Naive thymus-derived CD4-positive, alpha-beta T cell (primary cell): ENCODE measurements at regions not wholly inside any gene's neighbourhood (a gene's known extent, or its start where the extent isn't known, plus 50 kb on each side); places are given as distances from the start of the nearest gene placed in this dataset.
"Not testable (repeated sequence)": the region's sequence is repeated elsewhere in the genome, so short reads cannot be mapped to it uniquely, and the experiment has no call there.

Source experiments
- ATAC-seq: fragments of 150-1000 bp; cut with Tn5 transposase; 2 replicates; pipeline ENCODE4 v1.10.0; 2021; ENCODE audit warnings: mild to moderate bottlenecking, moderate library complexity
- CTCF ChIA-PET: fragments of 350-600 bp; sonication (Branson Sonifier 250); formaldehyde crosslinking; loops from one replicate; lab custom pipeline; 2021; ENCODE audit warnings: antibody characterized with exemption; lab: Charles Lee
- POLR2A ChIA-PET: fragments of 350-600 bp; sonication (Branson Sonifier 250); formaldehyde crosslinking; loops from one replicate; lab custom pipeline; 2021; ENCODE audit warnings: antibody characterized with exemption, inconsistent platforms; lab: Charles Lee
- DNase-seq, 9 donors: peaks; one replicate each; pipeline versions ENCODE4 v3.0.0 to v3.0.0-alpha.2; 2020 to 2022; ENCODE audit warnings: mixed read lengths in 1 of 9
- H3K27ac ChIP-seq: one replicate; pipeline ENCODE4 v1.7.0; 2013; ENCODE audit warnings: mild to moderate bottlenecking, low read depth, low read length, moderate library complexity
- H3K27me3 ChIP-seq, 2 donors: one replicate each; pipeline ENCODE4 v1.7.0; 2013; ENCODE audit warnings: low read length in 2 of 2, mild to moderate bottlenecking in 2 of 2, moderate library complexity in 2 of 2; ENCODE audit not compliant: control insufficient read depth in 2 of 2, insufficient read depth in 2 of 2
- H3K36me3 ChIP-seq, 3 experiments: 1 replicate in 2 of 3; 2 replicates in 1 of 3; pipeline ENCODE4 v1.7.0; 2013; ENCODE audit warnings: low read length in 3 of 3, mild to moderate bottlenecking in 3 of 3, moderate library complexity in 1 of 3; ENCODE audit not compliant: insufficient read depth in 3 of 3, control insufficient read depth in 2 of 3
- H3K4me1 ChIP-seq, 2 donors: one replicate each; pipeline ENCODE4 v1.7.0; 2013; ENCODE audit warnings: low read length in 2 of 2, mild to moderate bottlenecking in 2 of 2, moderate library complexity in 1 of 2; ENCODE audit not compliant: control insufficient read depth in 2 of 2, insufficient read depth in 2 of 2
- H3K4me3 ChIP-seq: 2 replicates; pipeline ENCODE4 v1.7.0; 2013; ENCODE audit warnings: mild to moderate bottlenecking, low read length
- H3K9me3 ChIP-seq, 3 experiments: 1 replicate in 2 of 3; 2 replicates in 1 of 3; pipeline ENCODE4 v1.7.0; 2013; ENCODE audit warnings: low read length in 3 of 3; ENCODE audit not compliant: control insufficient read depth in 2 of 3
- H3K27ac Mint-ChIP-seq, 9 donors: one replicate each; pipeline ENCODE4 v1.8.0; 2020 to 2022; ENCODE audit warnings: mixed read lengths in 9 of 9, mild to moderate bottlenecking in 8 of 9, moderate library complexity in 5 of 9, inconsistent platforms in 2 of 9
- H3K27me3 Mint-ChIP-seq, 5 donors: one replicate each; pipeline ENCODE4 v1.8.0; 2021 to 2022; ENCODE audit warnings: mixed read lengths in 5 of 5, mild to moderate bottlenecking in 1 of 5
- H3K36me3 Mint-ChIP-seq, 5 donors: one replicate each; pipeline ENCODE4 v1.8.0; 2020 to 2022; ENCODE audit warnings: mixed read lengths in 5 of 5, mild to moderate bottlenecking in 3 of 5, inconsistent platforms in 1 of 5
- H3K4me1 Mint-ChIP-seq, 7 donors: one replicate each; pipeline ENCODE4 v1.8.0; 2020 to 2022; ENCODE audit warnings: mixed read lengths in 7 of 7, mild to moderate bottlenecking in 3 of 7, inconsistent platforms in 1 of 7
- H3K4me3 Mint-ChIP-seq, 10 donors: one replicate each; pipeline ENCODE4 v1.8.0; 2020 to 2022; ENCODE audit warnings: mild to moderate bottlenecking in 10 of 10, mixed read lengths in 10 of 10, moderate library complexity in 6 of 10, inconsistent platforms in 2 of 10
- H3K9me3 Mint-ChIP-seq, 11 donors: one replicate each; pipeline ENCODE4 v1.8.0; 2020 to 2022; ENCODE audit warnings: mixed read lengths in 11 of 11, mild to moderate bottlenecking in 4 of 11, inconsistent platforms in 1 of 11, moderate library complexity in 1 of 11
- intact Hi-C, 2 donors: fragments of 100-400 bp; cut with micrococcal nuclease; formaldehyde crosslinking; loops; one replicate each; pipeline ENCODE4 v1.15.1; 2023

DNA sequence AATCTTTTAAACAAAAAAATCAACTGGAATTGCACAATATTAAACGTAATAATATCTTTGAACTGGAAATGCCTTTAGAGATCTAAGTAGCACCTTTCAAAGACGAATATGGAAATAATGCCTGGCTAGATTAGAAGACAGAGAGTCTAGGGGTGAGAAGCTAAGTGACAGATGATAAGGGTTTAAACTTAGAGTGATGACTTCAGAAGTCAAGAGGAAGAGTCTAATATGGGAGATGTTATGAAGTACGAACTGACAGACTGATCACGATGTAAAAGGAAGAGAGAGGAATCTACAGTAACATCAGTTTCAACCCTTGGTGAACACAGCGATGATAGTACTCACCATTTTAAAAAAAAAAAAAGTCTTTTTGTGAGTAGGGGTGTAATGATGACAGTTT is 57.9 kb downstream of the HINT1 start:
- no peak overlapping the region for H3K27ac ChIP-seq
- intact Hi-C loops: no loop called here
- H3K36me3 Mint-ChIP-seq: no peaks in the 10 kb centered on the region
- no peaks in the 10 kb centered on the region for H3K27me3 Mint-ChIP-seq
- no peak for DNase-seq
- ChIA-PET POLR2A (no interaction called here), CTCF (interaction anchor here (0.6 to 3.7 kb wide), 3 partner anchors 9 to 236 kb away, joined by 3 to 30 read pairs (median 3); no protein-coding TSS in a partner anchor)
- H3K4me1 ChIP-seq: no peaks in the 10 kb centered on the region
- no peaks in the 10 kb centered on the region for H3K9me3 Mint-ChIP-seq
- no peaks in the 10 kb centered on the region for H3K36me3 ChIP-seq
- no peak for ATAC-seq
- H3K9me3 ChIP-seq: no peaks in the 10 kb centered on the region
- H3K27me3 ChIP-seq: no peaks in the 10 kb centered on the region
- H3K4me1 Mint-ChIP-seq: peaks cover 7 to 26% (median 17%) of the 10 kb centered on the region in 7 donors
- H3K27ac Mint-ChIP-seq: peak overlapping the region in 1 of 9 donors; percentile 3
- no peak overlapping the region for H3K4me3 Mint-ChIP-seq
- H3K4me3 ChIP-seq: no peak overlapping the region

DNA sequence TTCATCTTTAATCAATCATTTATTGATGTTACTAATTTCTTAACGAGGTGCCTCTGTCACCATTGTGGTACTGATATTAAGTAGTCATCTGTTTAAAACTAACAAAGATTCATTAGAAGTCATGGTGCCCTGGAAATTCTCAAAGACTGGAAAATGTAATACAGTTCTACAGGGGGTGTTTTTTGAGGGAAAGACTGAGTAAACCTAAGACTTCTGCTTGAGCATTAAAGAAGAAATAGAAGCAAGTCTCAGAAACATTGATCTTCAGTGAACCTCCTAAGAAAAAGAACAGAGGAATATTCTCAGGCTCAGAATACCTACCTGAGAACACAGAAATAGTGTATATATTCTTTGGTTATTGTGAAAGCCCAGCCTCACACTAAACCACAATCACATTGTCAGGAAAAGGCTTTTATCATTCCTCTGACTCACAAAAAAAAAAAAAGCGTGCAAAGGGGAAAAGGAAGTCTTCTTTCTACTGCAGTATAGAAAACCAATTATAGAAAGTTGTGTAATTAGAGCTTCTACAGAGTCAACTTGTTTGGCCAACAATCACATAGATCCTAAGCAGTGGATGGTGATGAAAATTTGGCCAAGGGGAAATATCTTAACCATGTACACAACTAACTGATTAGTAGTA is 60.8 kb downstream of the HINT1 start:
- H3K9me3 Mint-ChIP-seq: no peaks in the 10 kb centered on the region
- ChIA-PET POLR2A (no interaction called here), CTCF (interaction anchor here (0.7 to 0.9 kb wide), 2 partner anchors 37 to 256 kb away, joined by 3 read pairs; no protein-coding TSS in a partner anchor)
- H3K36me3 Mint-ChIP-seq: no peaks in the 10 kb centered on the region
- Histone ChIP-seq H3K27ac (no peak overlapping the region), H3K36me3 (no peaks in the 10 kb centered on the region), H3K27me3 (no peaks in the 10 kb centered on the region), H3K4me3 (no peak overlapping the region), H3K4me1 (no peaks in the 10 kb centered on the region), H3K9me3 (no peaks in the 10 kb centered on the region)
- H3K4me3 Mint-ChIP-seq: peak overlapping the region in 1 of 10 donors; percentile 34
- DNase-seq (no peak), ATAC-seq (peak; percentile 46)
- peaks cover 4 to 20% (median 13%) of the 10 kb centered on the region in 7 donors for H3K4me1 Mint-ChIP-seq
- intact Hi-C loops: no loop called here
- H3K27ac Mint-ChIP-seq: peak overlapping the region in 1 of 9 donors; percentile 28
- H3K27me3 Mint-ChIP-seq: no peaks in the 10 kb centered on the region

DNA sequence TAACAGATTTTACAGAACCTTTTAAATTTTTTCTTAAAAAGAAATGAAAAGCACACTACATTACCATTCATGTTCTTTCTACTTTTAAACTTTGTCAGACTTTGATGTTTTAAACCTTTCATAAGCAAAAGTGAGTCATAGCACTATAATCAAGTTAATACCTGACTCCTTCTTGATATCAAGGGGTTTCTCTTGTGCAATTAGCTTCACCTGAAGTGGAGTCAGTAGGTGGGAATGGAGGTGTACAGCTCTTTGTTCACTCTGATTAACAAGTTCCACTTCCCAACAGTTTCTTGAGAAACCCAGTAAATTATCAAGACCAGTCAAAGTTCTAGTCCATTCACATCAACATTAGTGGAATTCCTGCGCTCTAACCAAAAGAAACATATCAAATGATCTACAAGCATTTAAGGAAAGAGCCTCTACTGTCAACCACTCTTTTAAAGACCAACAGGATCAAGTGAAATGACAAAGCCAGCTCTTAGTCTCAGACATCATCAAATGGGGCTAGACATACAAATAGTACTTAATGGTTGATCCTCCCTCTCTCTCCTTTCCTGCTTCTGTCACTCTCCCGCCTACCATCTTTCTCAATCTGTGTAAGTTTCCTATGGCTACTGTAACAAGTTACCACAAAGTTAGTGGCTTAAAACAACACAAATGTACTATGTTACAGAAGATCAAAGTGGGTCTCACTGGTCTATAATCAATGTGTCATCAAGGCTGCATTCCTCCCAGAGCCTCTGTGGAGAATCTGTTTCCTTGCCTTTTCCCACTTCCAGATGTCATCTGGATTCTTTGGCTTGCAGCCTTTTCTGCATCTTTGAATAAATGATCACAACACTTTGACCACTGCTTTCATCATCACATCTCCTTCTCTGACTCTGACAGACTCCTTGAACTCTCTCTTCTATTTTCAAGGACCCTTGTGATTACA is 68.0 kb downstream of the HINT1 start:
- H3K27ac Mint-ChIP-seq: peak overlapping the region in 1 of 9 donors; percentile 10
- DNase-seq (no peak), ATAC-seq (no peak)
- intact Hi-C loops: no loop called here
- H3K9me3 ChIP-seq: no peaks in the 10 kb centered on the region
- no peak overlapping the region for H3K27ac ChIP-seq
- ChIA-PET CTCF (no interaction called here), POLR2A (no interaction called here)
- H3K36me3 ChIP-seq: no peaks in the 10 kb centered on the region
- peaks cover 0 to 19% (median 11%) of the 10 kb centered on the region in 11 donors for H3K9me3 Mint-ChIP-seq
- H3K27me3 Mint-ChIP-seq: peaks cover 0 to 11% (median 0%) of the 10 kb centered on the region in 5 donors
- peaks cover 0 to 13% (median 4%) of the 10 kb centered on the region in 7 donors for H3K4me1 Mint-ChIP-seq
- no peak overlapping the region for H3K4me3 Mint-ChIP-seq
- peaks cover 0 to 9% (median 0%) of the 10 kb centered on the region in 5 donors for H3K36me3 Mint-ChIP-seq
- H3K27me3 ChIP-seq: no peaks in the 10 kb centered on the region
- no peak overlapping the region for H3K4me3 ChIP-seq
- no peaks in the 10 kb centered on the region for H3K4me1 ChIP-seq

DNA sequence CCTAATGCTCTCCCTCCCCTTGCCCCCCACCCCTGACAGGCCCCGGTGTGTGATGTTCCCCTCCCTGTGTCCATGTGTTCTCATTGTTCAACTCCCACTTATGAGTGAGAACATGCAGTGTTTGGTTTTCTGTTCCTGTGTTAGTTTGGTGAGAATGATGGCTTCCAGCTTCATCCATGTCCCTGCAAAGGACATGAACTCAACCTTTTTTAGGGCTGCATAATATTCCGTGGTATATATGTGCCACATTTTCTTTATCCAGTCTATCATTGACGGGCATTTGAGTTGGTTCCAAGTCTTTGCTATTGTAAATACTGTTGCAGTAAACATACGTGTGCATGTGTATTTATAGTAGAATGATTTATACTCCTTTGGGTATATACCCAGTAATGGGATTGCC is 69.5 kb downstream of the HINT1 start:
- CTCF ChIA-PET, ATAC-seq, H3K4me1 ChIP-seq, POLR2A ChIA-PET, H3K27ac Mint-ChIP-seq, DNase-seq, H3K4me3 Mint-ChIP-seq, H3K9me3 ChIP-seq, H3K36me3 ChIP-seq, H3K27ac ChIP-seq, intact Hi-C loops, H3K36me3 Mint-ChIP-seq, H3K4me3 ChIP-seq, H3K27me3 ChIP-seq: not testable (repeated sequence)
- peaks cover 0 to 13% (median 4%) of the 10 kb centered on the region in 7 donors for H3K4me1 Mint-ChIP-seq
- H3K9me3 Mint-ChIP-seq: peaks cover 0 to 19% (median 11%) of the 10 kb centered on the region in 11 donors
- H3K27me3 Mint-ChIP-seq: peaks cover 0 to 11% (median 0%) of the 10 kb centered on the region in 5 donors

DNA sequence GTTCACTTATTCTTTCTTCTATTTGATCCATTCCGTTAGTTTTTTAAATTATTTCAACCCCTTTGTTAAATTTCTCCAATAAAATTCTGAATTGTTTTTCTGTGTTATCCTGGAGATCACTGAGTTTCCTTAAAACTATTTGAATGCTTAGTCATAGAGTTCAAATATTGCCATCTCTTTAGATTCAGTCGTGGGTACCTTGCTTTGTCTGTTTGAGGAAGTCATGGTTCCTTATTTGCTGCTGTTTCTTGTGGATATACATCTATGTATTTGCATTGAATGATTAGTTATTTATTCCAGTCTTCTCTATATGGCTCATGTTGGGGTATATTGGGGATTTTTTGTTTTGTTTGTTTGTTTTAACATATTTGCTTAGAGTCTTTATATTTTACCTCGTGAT is 80.6 kb downstream of the HINT1 start:
- peaks cover 0 to 9% (median 6%) of the 10 kb centered on the region in 7 donors for H3K4me1 Mint-ChIP-seq
- DNase-seq (no peak), ATAC-seq (peak; percentile 36)
- intact Hi-C loops: no loop called here
- peaks cover 0 to 7% (median 0%) of the 10 kb centered on the region in 5 donors for H3K27me3 Mint-ChIP-seq
- ChIA-PET POLR2A (no interaction called here), CTCF (no interaction called here)
- H3K27ac Mint-ChIP-seq: no peak overlapping the region
- H3K36me3 ChIP-seq: no peaks in the 10 kb centered on the region
- H3K4me3 Mint-ChIP-seq: no peak overlapping the region
- no peak overlapping the region for H3K27ac ChIP-seq
- peaks cover 0 to 5% (median 0%) of the 10 kb centered on the region in 5 donors for H3K36me3 Mint-ChIP-seq
- no peaks in the 10 kb centered on the region for H3K27me3 ChIP-seq
- H3K9me3 Mint-ChIP-seq: peaks cover 0 to 9% (median 0%) of the 10 kb centered on the region in 11 donors
- no peak overlapping the region for H3K4me3 ChIP-seq
- no peaks in the 10 kb centered on the region for H3K9me3 ChIP-seq
- H3K4me1 ChIP-seq: no peaks in the 10 kb centered on the region

DNA sequence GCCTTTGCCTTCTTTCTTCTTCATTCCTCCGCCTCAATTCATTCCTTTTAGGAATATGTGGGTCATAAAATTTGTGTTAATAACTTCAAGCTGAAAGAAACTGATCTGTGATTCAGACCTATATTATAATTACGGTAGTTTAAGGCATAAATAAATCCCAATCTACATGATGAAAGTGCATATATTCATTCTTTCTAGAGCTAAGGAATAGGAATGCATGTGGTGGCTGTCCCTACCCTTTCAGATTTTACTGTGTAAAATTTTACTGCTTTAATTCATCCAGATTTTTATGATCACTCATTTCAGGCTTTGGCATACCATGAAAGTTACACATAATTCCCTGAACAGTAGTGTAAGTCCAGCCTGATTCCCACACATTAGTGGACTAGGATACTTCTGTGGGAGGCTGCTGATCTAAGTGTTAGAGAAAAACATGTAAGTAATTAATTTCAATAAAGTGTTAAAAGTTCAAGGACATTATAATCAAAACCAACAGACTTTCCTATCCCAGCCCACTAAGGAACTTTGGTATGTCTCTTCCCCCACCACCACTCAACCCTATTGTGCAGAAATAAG is 83.1 kb downstream of the HINT1 start:
- Mint-ChIP-seq H3K27me3 (peaks cover 0 to 7% (median 0%) of the 10 kb centered on the region in 5 donors), H3K4me3 (no peak overlapping the region), H3K9me3 (peaks cover 0 to 3% (median 0%) of the 10 kb centered on the region in 11 donors), H3K27ac (no peak overlapping the region), H3K4me1 (peaks cover 13 to 32% (median 26%) of the 10 kb centered on the region in 7 donors), H3K36me3 (no peaks in the 10 kb centered on the region)
- CTCF ChIA-PET: no interaction called here
- no peaks in the 10 kb centered on the region for H3K9me3 ChIP-seq
- H3K27ac ChIP-seq: no peak overlapping the region
- ATAC-seq (no peak), DNase-seq (no peak)
- H3K27me3 ChIP-seq: no peaks in the 10 kb centered on the region
- POLR2A ChIA-PET: interaction anchor here (0.6 kb wide), 1 partner anchor 63 kb away, joined by 4 read pairs; no protein-coding TSS in a partner anchor
- H3K4me3 ChIP-seq: no peak overlapping the region
- intact Hi-C loops: no loop called here
- peaks cover 6 to 8% of the 10 kb centered on the region in 2 donors for H3K4me1 ChIP-seq
- no peaks in the 10 kb centered on the region for H3K36me3 ChIP-seq
